NB4 (cell line): ENCODE measurements at regions not wholly inside any gene's neighbourhood (a gene's known extent, or its start where the extent isn't known, plus 50 kb on each side); places are given as distances from the start of the nearest gene placed in this dataset.

Experiments
- DNase-seq: peaks from one replicate; pipeline ENCODE4 v3.0.0; 2010; ENCODE audit warnings: low read depth
- H3K4me3 ChIP-seq: one replicate; pipeline ENCODE4 v1.5.1; 2011; ENCODE audit warnings: mild to moderate bottlenecking, low read depth, low read length, moderate library complexity
- MYC ChIP-seq: IDR thresholded peaks from 2 replicates; pipeline ENCODE4 v1.6.1; 2011; ENCODE audit warnings: low read depth, low read length
- POLR2A ChIP-seq: IDR thresholded peaks from 2 replicates; pipeline ENCODE4 v1.6.1; 2011; ENCODE audit warnings: mild to moderate bottlenecking; ENCODE audit not compliant: insufficient read length; ENCODE audit errors: extremely low read depth
- TF ChIP-seq, protein P1 (sequence below): IDR thresholded peaks from 2 replicates; pipeline ENCODE4 v1.6.1; 2011; ENCODE audit warnings: low read depth, low read length
- TF ChIP-seq, protein P2 (sequence below): IDR thresholded peaks from one replicate; pipeline ENCODE4 v1.5.1; 2012; ENCODE audit warnings: low read depth, low read length

DNA sequence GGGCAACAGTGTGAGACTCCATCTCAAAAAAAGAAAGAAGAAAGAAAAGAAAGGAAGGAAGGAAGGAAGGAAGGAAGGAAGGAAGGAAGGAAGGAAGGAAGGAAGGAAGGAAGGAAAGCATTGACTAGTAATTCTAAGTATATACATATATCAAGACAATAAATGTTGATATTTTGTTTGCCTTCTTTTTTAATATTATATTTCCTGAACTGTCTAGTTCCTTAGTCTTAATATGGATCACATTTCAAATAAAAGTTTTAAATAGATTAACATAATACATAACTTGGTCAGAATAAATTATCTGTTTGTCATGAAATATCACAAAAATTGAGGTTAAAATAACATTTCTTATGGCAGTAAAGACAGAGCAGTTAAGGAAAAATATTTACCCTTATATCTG, 1448.4 kb upstream of the C9orf72 start:
- TF ChIP-seq, protein P1, sequence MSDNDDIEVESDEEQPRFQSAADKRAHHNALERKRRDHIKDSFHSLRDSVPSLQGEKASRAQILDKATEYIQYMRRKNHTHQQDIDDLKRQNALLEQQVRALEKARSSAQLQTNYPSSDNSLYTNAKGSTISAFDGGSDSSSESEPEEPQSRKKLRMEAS = no peak
- TF ChIP-seq MYC = no peak
- no peak for TF ChIP-seq POLR2A
- TF ChIP-seq, protein P2, sequence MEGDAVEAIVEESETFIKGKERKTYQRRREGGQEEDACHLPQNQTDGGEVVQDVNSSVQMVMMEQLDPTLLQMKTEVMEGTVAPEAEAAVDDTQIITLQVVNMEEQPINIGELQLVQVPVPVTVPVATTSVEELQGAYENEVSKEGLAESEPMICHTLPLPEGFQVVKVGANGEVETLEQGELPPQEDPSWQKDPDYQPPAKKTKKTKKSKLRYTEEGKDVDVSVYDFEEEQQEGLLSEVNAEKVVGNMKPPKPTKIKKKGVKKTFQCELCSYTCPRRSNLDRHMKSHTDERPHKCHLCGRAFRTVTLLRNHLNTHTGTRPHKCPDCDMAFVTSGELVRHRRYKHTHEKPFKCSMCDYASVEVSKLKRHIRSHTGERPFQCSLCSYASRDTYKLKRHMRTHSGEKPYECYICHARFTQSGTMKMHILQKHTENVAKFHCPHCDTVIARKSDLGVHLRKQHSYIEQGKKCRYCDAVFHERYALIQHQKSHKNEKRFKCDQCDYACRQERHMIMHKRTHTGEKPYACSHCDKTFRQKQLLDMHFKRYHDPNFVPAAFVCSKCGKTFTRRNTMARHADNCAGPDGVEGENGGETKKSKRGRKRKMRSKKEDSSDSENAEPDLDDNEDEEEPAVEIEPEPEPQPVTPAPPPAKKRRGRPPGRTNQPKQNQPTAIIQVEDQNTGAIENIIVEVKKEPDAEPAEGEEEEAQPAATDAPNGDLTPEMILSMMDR = no peak
- DNase-seq = no peak
- H3K4me3 ChIP-seq = no peak overlapping the region

DNA sequence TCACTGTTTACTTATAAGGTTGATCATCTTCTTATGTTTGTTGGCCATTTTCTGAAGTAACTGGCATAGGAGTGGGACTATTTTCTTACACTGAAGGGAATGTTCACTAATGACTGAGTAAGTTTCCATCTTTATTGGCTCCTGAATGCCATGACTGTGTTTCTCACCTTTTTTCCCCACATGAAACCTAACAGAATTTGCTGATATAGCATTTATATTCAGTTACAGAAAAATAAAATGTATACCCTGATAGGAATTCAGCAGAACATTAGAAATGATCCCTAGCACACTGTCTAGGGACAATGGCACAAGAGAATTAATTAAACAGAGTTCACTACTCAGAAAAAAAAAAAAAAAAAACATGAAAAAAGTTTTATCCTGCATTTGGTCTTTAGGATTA, 1465.1 kb upstream of the C9orf72 start:
- DNase-seq = no peak
- TF ChIP-seq POLR2A (no peak), MYC (no peak)
- TF ChIP-seq, protein P2 = no peak
- TF ChIP-seq, protein P1 = no peak
- no peak overlapping the region for H3K4me3 ChIP-seq

DNA sequence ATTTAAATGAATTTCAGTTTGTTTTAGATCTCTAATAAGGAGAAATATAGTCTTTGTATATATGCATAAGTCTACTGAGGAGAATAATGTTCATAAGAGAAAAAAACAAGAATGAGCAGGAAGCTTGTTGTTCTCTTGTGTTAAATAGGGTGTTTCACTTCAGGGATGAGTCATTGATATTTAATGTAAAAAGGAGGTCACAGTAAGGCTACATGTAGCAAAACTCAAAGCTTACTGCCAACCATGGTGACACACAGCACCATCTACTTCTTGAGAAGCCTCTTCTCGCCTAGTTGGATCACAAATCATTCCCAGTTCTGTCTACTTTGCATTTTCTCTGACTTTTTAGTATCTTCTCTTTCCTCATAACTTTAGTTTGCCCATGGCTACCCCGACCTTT, 1466.0 kb upstream of the C9orf72 start:
- DNase-seq = no peak
- TF ChIP-seq, protein P1 = no peak
- TF ChIP-seq, protein P2 = no peak
- TF ChIP-seq MYC (no peak), POLR2A (no peak)
- no peak overlapping the region for H3K4me3 ChIP-seq

DNA sequence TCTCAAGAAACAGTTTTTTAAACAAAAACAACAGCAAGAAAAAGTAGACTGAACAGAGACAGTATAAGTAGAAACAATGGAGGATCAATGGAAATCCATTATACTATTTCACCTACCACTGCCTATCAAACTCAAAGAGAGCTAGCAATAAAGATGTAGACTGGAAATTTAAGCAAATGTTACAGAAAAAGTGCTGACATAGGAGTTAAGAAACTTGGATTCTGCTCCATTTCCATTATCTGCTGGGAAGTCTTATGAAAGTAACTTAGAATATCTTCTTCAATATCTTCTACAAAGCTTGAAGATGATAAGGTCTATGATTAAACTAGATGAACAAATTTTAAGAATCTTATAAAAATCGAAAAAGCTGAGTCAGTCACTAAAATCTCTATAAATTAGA, 1469.8 kb upstream of the C9orf72 start:
- DNase-seq = no peak
- TF ChIP-seq MYC = no peak
- TF ChIP-seq, protein P2 = no peak
- no peak for TF ChIP-seq POLR2A
- TF ChIP-seq, protein P1 = no peak

DNA sequence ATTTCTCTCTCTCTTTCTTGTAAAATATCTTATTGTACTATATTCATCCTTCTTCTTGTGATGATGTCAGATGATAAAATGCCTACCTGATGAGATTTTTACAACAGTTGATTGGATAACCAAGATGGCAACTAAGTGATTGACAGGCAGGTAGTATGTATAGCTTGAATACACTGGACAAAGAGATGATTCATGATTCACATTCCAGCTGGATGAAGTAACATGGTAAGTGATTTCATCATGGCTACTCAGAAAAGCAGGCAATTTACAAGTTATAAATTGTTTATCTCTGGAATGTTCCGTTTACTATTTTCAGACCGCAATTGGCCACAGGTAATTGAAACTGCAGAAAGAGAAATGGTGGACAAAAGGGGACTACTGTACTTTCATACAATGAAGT, 1471.7 kb upstream of the C9orf72 start:
- DNase-seq = no peak
- no peak for TF ChIP-seq POLR2A
- H3K4me3 ChIP-seq = no peak overlapping the region

More for the DNA sequence above, 1469.8 kb upstream of the C9orf72 start:
- H3K4me3 ChIP-seq = no peak overlapping the region

DNA sequence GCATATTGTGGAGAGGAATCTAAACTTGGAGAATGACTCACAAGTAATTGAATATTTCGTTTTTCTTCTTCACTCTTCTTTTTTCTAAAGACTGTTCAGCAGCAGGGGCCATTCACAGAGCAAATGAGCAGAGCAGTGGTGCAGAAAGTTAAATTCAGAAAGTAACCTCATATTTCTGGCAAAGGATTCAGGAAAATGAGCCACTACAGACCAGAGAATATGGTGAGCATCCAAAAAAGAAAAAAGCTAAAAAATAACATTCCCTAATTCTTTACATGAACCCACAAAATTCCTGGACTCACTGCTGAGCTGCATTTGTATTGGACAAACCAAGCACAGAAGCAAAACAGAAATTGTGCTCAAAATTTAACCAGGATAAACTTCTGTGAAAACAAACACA, 1486.8 kb upstream of the C9orf72 start:
- no peak for TF ChIP-seq POLR2A
- TF ChIP-seq, protein P1 = no peak
- no peak for DNase-seq
- H3K4me3 ChIP-seq = no peak overlapping the region

DNA sequence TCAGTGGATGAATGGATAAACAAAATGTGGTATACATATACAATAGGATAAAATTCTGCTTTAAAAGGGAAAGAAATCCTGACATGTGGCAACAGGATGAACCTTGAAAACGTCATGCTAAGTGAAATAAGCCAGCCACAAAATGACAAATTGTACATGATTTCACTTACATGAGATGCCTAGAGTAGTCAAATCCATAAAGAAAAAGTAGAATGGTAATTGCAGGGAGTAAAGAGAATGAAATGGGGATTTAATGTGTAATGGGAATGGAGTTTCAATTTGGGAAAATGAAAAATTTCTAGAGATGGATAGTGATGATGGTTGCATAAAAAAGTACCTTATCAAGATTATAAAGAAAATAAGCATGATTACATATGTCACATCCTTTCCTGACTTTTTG, 1489.2 kb upstream of the C9orf72 start:
- TF ChIP-seq, protein P2 = no peak
- TF ChIP-seq MYC = no peak
- no peak for TF ChIP-seq POLR2A
- TF ChIP-seq, protein P1 = no peak
- no peak for DNase-seq
- no peak overlapping the region for H3K4me3 ChIP-seq
